HL-60/S4 treated with retinoic acid at 250 ng/mL for 4 days and 3 days (cell line): ENCODE measurements at regions not wholly inside any gene's neighbourhood (a gene's known extent, or its start where the extent isn't known, plus 50 kb on each side); places are given as distances from the start of the nearest gene placed in this dataset.
"Not testable (repeated sequence)": the region's sequence is repeated elsewhere in the genome, so short reads cannot be mapped to it uniquely, and the experiment has no call there.

Experiments
- in situ Hi-C: fragments of 300-500 bp; cut with MboI; formaldehyde crosslinking; loops from 2 replicates; pipeline ENCODE4 v1.7.0; 2022; ENCODE audit warnings: low sequenced_read_pairs

DNA sequence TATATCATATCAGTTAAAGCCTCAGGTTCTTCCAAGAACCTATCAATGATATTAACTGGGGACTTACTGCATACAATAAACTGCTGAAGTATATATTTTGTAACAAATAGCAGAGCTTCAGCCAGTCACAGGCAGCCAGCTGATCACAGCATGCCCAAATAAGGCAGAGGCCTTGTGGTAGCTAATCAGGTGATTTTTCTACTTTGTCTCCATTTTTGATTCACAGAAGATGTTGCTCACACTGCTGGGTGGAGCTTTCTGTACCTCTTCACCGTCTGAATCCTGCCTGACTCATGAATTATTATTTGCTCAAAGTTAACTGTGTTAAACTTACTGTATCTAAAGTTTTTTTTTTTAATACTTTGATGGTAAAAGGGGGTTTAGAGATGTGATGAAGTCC, 357.4 kb downstream of the PSAT1 start:
- in situ Hi-C loops = no loop called here

DNA sequence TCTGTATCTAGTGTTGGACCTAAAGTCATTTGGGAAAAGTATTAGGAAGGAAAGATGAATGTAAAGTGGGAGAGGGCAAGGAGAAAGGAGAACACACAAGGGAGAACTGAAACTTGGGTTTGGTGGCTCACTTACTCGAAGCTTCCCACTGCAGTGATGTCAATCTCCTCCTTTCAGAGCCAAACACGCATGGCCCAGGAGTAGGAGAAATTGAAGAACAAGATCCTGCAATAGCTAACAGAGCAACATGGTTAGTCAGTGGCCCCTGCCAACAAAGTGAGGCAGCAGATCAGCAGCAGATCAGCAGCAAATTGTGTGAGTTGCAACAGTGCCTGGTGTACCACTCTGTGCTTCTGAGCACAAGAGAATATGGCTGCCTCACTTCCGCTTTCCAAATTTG, 366.4 kb downstream of the PSAT1 start:
- in situ Hi-C loops = no loop called here

GRCh38 chr9:78664370-78664769, 367.4 kb downstream of the PSAT1 start:
- in situ Hi-C loops = no loop called here

- in situ Hi-C loops = no loop called here
These were observed 370.0 kb downstream of the PSAT1 start for GRCh38 chr9:78666818-78667414.

GRCh38 chr9:78668148-78668832, 371.4 kb downstream of the PSAT1 start:
- in situ Hi-C loops = no loop called here

DNA sequence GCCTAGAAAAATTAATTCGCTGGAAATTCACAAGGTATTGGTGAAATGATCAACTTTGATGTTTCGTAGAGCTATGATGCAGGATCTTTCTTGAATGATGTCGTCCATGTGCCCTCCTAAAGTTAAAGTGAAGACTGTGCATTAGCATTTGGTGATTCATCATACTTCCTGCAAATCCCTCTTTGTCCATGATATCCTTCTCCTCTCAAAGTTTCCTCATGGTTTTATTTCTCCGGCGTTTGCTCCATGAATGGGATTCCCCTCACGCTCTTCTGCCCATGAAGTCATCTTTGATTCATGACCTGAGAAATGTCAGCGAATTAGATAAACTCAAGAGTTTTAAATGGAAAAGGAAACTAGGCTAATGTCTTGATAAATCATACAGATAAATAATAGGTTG, 372.7 kb downstream of the PSAT1 start:
- in situ Hi-C loops = no loop called here

GRCh38 chr9:78671785-78672184, 374.9 kb downstream of the PSAT1 start:
- in situ Hi-C loops = no loop called here

DNA sequence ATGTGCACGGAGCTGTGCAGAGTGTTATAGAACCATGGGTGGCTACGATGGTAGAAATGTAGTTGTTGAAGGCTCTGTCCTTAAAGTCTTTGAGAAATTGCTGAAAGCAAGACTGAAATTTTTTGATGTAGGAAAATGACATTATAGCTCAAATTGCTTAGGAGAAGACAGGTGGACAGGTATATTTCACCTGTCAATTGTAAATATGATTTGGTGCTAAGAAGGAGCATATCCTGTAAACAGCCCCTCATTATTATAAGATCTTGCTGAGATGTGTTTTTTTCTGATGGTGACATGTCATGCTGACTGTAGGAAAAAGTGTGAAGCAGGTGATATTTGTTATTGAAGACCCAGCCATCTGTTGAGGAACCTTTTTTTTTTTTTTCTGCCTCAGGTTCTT, 377.9 kb downstream of the PSAT1 start:
- in situ Hi-C loops = no loop called here

DNA sequence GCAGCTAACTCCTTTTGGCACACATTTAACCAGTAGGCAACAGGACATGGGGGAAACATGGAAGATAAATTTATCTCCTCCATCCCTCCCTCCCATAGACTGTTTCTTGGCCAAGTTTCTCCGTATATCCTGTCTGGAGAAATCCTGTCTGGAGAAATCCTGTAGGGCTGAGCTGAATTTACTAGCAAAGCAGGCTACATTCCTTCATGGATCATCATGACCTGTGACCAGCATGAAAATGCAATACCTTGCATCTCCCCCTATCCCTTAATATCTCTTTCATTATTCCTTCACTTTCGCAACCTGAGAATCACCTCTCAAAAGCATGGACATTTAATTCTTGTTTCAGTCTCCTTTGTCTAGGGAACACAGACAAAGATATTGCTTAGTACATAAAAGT, 379.1 kb downstream of the PSAT1 start:
- in situ Hi-C loops = no loop called here

GRCh38 chr9:78676623-78677022, 379.7 kb downstream of the PSAT1 start:
- in situ Hi-C loops = no loop called here

DNA sequence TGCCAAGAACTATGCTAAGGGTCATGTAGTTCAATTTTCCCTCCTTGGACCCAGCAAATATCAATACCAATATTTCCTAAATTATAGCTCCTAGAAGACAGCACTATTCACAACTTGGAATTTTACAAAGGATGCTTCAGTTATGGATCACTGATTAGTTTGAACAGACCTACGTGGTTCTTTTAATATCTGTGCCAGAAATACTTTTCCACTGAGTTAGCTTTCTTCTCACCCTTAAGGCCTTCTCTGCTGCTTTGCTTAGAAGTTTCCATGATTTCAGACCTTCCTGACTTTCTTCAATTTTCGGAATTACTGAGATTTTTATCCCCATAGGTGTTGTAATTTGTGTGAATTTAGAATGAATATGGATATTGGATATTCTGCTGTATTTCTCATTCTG, 380.4 kb downstream of the PSAT1 start:
- in situ Hi-C loops = no loop called here

DNA sequence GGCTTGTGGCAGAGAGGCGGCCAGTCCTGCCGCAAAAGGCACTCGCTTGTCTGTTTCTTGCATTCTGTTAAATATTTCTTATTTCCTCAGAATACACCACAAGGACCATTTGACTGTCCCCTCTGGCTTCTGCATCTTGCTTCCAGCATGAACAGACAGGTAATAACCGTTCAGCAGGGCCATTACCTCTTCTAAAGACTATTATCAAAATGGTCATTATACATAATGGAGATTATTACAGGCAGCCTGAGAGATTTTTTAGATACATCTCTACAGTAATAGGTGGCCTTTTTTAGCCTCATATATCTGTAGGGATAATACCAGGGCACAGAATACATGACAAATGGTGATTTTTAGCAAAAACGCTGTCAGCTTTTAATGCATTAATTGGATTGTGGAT, 382.0 kb downstream of the PSAT1 start:
- in situ Hi-C loops = no loop called here

DNA sequence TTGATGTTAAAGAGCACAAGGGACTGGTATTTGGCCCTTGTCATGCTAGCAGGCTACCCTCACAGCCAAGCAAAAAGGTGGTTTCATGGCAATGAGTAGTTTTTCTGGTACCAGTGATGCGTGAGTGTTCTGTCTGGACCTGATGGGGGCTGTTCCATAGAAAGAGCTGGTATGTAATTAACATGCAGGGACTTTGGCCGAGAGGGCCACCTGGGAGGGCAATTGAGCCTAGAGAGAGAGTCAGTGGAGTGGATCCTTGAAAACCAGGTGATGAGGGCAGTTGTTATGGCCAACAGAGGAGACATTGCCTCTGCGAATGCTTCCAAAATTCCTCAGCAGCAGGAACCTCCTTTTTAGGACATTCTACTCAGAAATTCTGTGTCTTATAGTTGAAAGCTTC, 383.3 kb downstream of the PSAT1 start:
- in situ Hi-C loops = no loop called here

DNA sequence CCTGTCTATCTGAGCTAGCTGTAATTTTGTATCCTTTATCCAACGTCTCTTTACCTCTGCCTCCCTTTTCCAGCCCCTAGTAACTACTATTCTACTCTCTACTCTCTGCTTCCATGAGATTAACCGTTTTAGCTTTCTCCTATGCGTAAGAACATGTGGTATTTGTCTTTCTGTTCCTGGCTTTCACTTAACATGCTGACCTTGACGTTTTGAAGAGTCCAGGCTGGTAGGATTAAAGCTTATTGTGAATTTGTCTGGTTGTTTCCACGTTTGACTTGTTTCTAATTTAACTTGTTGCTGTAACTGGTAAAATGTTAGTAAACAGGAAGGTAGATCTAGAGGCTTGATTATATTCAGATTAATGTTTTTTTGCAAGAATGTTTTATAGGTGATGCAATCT, 385.3 kb downstream of the PSAT1 start:
- in situ Hi-C loops = no loop called here

GRCh38 chr9:78685471-78685870, 388.5 kb downstream of the PSAT1 start:
- in situ Hi-C loops = no loop called here

- in situ Hi-C loops = no loop called here
These were observed 391.9 kb downstream of the PSAT1 start for GRCh38 chr9:78688796-78689195.

DNA sequence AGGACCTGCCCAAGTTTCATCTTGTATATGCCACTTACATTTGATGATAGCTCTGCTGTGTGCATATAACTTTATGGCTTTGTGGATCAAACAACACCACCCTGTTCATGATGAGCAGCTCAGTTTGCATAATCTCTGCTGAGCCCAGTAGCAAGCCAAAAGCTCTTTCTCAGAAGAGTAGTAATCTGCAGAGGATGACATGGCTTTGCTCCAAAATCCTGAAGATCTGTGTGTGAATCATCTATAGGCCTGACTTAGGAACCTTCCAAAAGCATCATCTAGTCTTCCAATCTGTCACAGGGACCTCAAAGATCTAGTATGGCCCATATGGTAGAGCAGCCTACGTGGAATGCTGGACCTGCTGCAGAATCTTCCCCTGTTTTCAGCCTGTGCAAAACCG, 394.6 kb downstream of the PSAT1 start:
- in situ Hi-C loops = no loop called here

DNA sequence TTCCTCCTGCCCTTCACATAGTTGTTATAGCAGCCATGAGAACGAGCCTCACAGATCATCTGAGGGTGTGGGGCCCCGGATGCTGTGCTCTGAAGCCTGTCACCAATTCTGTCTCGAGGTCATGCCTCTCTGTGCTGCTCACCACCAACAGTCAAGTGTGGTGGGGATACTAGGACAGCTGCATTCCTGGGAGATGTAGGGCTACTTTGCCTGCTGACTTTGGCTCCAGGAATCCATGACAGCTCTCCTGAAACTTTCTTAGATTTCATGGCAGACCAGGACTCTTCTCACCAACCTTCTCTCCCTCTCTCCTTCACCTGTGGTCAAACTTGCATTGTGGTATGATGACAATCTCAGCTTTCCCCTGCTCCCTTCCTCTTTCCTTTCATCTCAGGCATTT, 395.9 kb downstream of the PSAT1 start:
- in situ Hi-C loops = no loop called here

DNA sequence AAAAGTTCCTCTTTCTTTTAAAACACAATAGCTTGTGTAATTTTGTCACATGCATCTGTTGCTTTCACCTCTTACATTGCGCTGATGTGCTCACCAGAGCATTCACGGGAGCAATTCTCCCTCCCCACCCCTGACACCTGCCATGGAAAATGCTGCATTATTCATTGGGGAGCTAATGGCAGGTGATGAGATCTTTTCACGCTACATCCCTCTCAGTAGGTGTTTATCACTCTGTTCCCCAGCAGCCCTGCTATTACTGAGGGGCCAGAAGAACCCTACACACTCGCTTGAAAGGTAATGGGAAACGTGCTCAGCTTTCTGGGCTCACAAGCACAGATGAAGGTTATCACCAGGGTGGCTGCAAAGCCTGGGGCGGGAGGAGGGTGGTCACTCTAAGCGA, 398.0 kb downstream of the PSAT1 start:
- in situ Hi-C loops = no loop called here

- in situ Hi-C loops = no loop called here
These were observed 398.6 kb downstream of the PSAT1 start for GRCh38 chr9:78695519-78695918.

GRCh38 chr9:78697618-78698017, 400.7 kb downstream of the PSAT1 start:
- in situ Hi-C loops = no loop called here

DNA sequence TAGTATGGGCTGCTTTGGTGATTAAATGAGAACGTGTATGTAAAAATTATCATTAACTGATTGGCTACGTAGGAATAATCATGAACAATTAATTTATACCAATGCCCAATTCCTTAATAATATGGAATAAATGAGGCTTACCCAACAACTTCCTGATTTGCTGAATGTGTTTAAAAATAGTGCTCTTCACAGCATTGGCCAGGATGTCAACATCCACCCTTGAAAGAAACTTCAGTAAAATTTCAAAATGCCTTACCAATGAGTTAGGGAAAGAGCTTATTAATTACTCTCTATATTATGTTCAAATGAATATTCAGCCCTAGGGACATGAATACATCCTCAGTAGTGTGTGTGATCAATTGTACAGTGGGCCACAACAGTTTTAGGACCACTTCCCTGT, 401.4 kb downstream of the PSAT1 start:
- in situ Hi-C loops = no loop called here

- in situ Hi-C loops = not testable (repeated sequence)
These were observed 402.3 kb downstream of the PSAT1 start for GRCh38 chr9:78699217-78699616.
